Right ventricle myocardium inferior (tissue), 1 donor: ENCODE measurements at regions not wholly inside any gene's neighbourhood (a gene's known extent, or its start where the extent isn't known, plus 50 kb on each side); places are given as distances from the start of the nearest gene placed in this dataset.
A peak's percentile ranks its signal among the peaks of the same experiment; 100 is the strongest.

ENCODE experiments used
- ATAC-seq: fragments of 200-7000 bp; cut with Tn5 transposase; one replicate; pipeline ENCODE4 v1.9.1; 2020; ENCODE audit warnings: mild to moderate bottlenecking, moderate library complexity
- DNase-seq: peaks from one replicate; pipeline ENCODE4 v3.0.0; 2021; ENCODE audit errors: missing footprints
- intact Hi-C: fragments of 100-400 bp; cut with DNase I; formaldehyde crosslinking; loops from one replicate; pipeline ENCODE4 v1.11.0; 2022
- donor health status: DM: no; HTN: yes; CAD: no; lungs with severe emphysema.

- intact Hi-C loops: no loop called here
- no peak for ATAC-seq
Observed at GRCh38 chr7:124388751-124389150, 355.9 kb upstream of the TMEM229A start.

GRCh38 chr7:124387056-124387455 is 354.2 kb upstream of the TMEM229A start:
- intact Hi-C loops: no loop called here
- ATAC-seq (no peak), DNase-seq (no peak)

More at GRCh38 chr7:124388751-124389150, 355.9 kb upstream of the TMEM229A start:
- DNase-seq: no peak

GRCh38 chr7:124379296-124379695 is 346.4 kb upstream of the TMEM229A start:
- no peak for ATAC-seq
- intact Hi-C loops: no loop called here

GRCh38 chr7:124376111-124376510 is 343.2 kb upstream of the TMEM229A start:
- no peak for DNase-seq
- no peak for ATAC-seq
- intact Hi-C loops: no loop called here

More at GRCh38 chr7:124379296-124379695, 346.4 kb upstream of the TMEM229A start:
- DNase-seq: no peak

- intact Hi-C loops: no loop called here
- DNase-seq (no peak), ATAC-seq (no peak)
Observed at GRCh38 chr7:124375391-124375790, 342.5 kb upstream of the TMEM229A start.

GRCh38 chr7:124369310-124369709 is 336.4 kb upstream of the TMEM229A start:
- intact Hi-C loops: no loop called here
- no peak for DNase-seq
- no peak for ATAC-seq

- ATAC-seq: no peak
- DNase-seq: no peak
- intact Hi-C loops: no loop called here
Observed at GRCh38 chr7:124366118-124366517, 333.3 kb upstream of the TMEM229A start.

- intact Hi-C loops: no loop called here
- ATAC-seq (no peak), DNase-seq (no peak)
Observed at GRCh38 chr7:124364283-124364682, 331.4 kb upstream of the TMEM229A start.

- intact Hi-C loops: loop anchor here (10.0 kb wide), 1 partner anchor 169 kb away; no protein-coding TSS in a partner anchor
- DNase-seq (no peak), ATAC-seq (no peak)
Observed at GRCh38 chr7:124354201-124354600, 321.3 kb upstream of the TMEM229A start.

- DNase-seq (peak; percentile 2), ATAC-seq (peak; percentile 34)
- intact Hi-C loops: loop anchor here (10.0 kb wide), 1 partner anchor 167 kb away; no protein-coding TSS in a partner anchor
Observed at GRCh38 chr7:124351950-124352349, 319.1 kb upstream of the TMEM229A start.

GRCh38 chr7:124349443-124349842 is 316.6 kb upstream of the TMEM229A start:
- ATAC-seq (no peak), DNase-seq (peak; percentile 6)
- intact Hi-C loops: no loop called here

GRCh38 chr7:124338861-124339260 is 306.0 kb upstream of the TMEM229A start:
- no peak for DNase-seq
- intact Hi-C loops: no loop called here
- ATAC-seq: no peak

- no peak for DNase-seq
- intact Hi-C loops: no loop called here
- ATAC-seq: no peak
Observed at GRCh38 chr7:124330731-124331407, 298.0 kb upstream of the TMEM229A start.

- intact Hi-C loops: no loop called here
- ATAC-seq (no peak), DNase-seq (no peak)
Observed at GRCh38 chr7:124328774-124329173, 295.9 kb upstream of the TMEM229A start.

GRCh38 chr7:124324262-124324661 is 291.4 kb upstream of the TMEM229A start:
- intact Hi-C loops: no loop called here
- ATAC-seq (no peak), DNase-seq (no peak)

- intact Hi-C loops: no loop called here
- ATAC-seq: no peak
- no peak for DNase-seq
Observed at GRCh38 chr7:124323597-124323996, 290.7 kb upstream of the TMEM229A start.

- no peak for DNase-seq
- intact Hi-C loops: no loop called here
- ATAC-seq: no peak
Observed at GRCh38 chr7:124322561-124322960, 289.7 kb upstream of the TMEM229A start.

- DNase-seq (no peak), ATAC-seq (no peak)
- intact Hi-C loops: no loop called here
Observed at GRCh38 chr7:124318721-124319450, 286.0 kb upstream of the TMEM229A start.

- ATAC-seq (no peak), DNase-seq (no peak)
- intact Hi-C loops: no loop called here
Observed at GRCh38 chr7:124310934-124311390, 278.1 kb upstream of the TMEM229A start.

GRCh38 chr7:124308384-124308783 is 275.5 kb upstream of the TMEM229A start:
- intact Hi-C loops: no loop called here
- ATAC-seq (no peak), DNase-seq (no peak)
